HG02642 (cell line): ENCODE measurements at regions not wholly inside any gene's neighbourhood (a gene's known extent, or its start where the extent isn't known, plus 50 kb on each side); places are given as distances from the start of the nearest gene placed in this dataset.
"Not testable (repeated sequence)": the region's sequence is repeated elsewhere in the genome, so short reads cannot be mapped to it uniquely, and the experiment has no call there.

Experiments
- ATAC-seq: cut with Tn5 transposase; IDR thresholded peaks from one replicate; pipeline ENCODE4 v1.9.1; 2021; ENCODE audit warnings: mild to moderate bottlenecking; ENCODE audit not compliant: unreplicated experiment, poor library complexity

DNA sequence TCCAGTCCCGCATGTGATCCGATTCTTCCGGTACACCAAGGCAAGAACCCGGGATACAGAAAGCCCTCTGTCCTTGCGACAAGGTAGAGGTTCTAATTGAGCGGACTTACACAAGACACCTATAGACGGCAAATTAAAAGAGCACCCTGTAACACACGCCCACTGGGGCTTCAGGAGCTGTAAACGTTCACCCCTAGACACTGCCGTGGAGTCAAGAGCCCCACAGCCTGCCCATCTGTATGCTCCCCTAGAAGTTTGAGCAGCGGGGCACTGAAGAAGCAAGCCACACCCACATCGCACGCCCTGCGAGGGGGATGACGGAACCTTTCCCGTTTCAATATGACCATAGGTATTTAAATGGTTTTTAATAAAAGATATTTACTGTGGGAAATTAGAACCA, 696.3 kb upstream of the MMS22L start:
- ATAC-seq, result not testable (repeated sequence)

DNA sequence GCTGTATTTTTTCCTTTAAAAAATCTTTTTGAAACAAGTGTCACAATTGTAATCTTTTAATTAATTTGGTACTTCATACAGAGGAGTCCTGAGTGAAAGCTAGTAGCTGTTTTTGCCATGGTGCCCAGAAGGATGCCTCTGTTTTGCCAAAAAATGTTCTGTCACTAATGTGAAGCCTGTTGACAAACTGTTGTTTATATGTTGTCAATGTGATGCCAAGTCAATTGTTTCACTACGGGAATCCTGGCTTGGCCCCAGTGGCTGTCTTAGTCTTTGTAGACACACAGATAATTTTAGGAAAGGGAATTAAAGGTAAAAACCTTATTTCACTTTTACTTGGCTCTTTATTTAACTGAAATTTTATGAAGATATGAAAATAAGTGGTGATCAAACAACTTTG, 706.4 kb upstream of the MMS22L start:
- no peak for ATAC-seq

DNA sequence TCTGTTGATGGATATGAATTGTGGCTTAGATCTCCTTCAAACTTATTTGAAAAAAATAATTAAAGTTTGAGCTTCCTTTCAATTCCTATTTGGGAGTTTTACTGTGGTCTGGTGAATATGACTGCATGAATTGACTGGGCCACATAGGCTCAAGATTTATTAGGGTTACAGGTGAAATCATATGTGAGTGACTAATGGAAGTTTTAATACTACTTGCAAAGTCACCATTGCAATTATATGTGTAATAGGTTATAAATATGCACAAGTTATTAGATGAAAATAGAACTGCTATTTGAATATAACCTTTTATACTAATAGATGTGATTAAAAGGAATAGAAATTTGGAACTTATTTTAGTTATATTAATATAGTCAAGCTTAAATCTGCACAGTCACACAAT, 712.1 kb upstream of the MMS22L start:
- ATAC-seq, result no peak

DNA sequence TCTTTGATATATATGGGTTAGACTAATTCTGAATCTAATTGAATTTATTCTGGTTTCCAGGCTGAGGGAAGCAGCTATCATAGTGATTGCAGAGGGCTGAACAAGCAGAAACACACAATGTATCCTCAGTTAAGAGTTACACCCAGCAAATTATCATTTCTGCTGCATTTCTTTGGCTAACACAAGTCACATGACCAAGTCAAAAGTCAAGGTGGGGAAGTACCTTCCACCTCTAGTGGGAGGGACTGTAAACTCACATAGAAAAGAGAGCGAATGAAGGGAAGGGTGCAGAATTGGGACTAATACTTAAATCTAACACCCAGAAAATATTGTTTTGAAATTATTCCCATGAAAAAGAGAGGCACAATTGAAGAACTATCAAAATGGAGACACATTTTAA, 719.7 kb upstream of the MMS22L start:
- no peak for ATAC-seq

DNA sequence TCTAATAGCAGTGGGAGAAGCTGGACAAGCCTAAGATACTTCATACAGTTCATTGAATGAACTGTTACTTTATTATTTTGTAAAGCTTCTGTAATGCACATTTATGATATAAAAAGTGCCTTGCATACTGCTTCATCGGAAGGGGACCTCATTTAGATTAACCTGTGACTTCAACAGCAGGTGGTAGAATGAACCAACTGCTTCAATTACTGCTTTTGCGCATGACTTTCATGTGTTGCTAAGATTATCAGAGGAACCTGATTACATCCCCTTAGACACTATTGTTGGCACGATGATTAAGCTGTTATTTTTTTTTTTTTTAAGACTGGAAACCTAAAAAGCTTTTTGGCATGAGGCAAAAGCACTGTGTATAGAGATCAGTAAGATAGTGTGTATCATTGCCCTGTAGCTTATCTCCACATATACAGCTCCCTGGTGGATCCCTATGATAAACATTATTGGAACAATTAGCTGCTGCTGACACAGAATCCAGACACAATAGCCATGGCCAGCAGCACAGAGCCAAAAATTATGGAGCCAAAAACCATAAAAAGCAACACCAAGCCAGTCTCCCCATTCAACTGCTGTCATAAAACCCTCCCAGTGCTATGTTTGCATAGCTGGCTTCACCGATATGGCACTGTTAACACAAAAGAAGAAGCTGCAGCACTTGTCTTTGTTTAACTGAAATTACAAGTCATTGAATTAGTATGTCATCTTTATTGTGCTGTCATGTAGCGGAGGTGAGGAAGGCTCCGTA, 731.6 kb upstream of the MMS22L start:
- no peak for ATAC-seq

DNA sequence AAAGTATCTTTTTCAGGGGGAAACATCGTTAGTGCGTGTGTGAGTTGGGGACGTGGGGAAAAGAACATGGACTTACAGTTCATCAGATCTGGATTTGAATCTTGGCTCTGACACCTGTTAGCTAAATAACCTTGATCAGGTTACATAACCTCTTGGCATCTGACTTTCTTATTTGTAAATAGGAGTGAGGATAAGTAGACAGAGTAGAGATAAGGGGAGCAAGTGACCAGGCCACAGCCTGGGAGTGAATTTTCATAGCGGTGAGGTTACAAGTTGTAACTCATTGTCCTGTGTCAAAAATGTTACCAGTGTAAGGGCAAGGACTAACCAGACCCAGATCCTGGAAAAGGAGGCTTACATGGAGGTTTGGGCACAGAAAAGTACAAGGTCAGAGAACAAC, 733.5 kb upstream of the MMS22L start:
- no peak for ATAC-seq

DNA sequence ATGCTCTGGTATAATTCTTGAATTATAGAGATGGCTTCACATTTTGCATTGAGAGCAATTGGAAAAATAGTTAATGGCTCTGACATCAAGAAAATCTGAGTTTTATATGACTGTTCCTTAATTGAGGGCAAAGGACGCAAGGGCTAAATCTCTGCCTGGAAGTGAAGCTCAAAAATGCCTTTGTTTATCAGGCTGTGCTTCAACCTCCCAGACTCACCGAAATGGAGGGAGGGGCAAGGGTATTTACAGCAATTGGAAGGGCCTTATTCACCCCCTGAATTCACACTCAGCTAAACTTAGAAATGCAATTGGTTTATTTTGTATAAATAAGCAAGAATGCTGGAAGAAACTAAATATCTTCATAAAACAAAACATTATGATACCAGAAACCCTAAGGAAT, 737.2 kb upstream of the MMS22L start:
- ATAC-seq, result no peak

DNA sequence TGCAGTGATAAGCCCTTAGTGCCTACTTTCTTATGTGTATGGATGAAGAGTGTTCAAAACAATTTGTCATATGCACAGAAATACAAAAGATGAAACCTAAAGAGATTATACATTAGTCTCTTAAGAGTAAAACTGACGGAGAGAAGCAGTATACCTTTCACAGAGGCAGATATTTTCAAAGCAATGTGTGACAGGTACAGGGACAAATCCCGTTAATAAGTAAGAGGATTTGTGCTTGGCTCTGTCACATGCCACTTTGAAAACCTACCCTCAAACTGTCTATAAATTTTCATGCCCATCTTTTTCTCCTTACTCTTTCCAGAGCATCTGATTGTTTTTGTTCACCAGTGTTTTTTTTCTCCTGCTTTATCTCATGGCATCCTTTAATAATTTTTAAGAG, 741.3 kb upstream of the MMS22L start:
- no peak for ATAC-seq

DNA sequence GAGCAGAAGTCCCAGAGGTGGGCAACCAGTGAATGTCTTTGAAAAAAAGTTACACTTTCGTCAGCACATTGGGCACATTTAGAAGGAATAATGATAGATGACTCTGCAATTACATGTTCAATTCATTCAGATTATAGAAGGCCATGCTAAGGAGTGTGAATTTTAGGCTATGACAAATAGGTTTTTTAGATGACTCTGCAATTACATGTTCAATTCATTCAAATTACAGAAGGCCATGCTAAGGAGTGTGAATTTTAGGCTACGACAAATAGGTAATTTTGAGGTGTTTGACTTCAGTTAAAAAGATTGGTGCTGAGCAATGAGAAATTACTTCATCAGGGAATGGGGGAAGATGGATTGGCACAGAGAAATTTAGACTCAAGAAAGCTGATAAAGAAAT, 744.9 kb upstream of the MMS22L start:
- no peak for ATAC-seq

DNA sequence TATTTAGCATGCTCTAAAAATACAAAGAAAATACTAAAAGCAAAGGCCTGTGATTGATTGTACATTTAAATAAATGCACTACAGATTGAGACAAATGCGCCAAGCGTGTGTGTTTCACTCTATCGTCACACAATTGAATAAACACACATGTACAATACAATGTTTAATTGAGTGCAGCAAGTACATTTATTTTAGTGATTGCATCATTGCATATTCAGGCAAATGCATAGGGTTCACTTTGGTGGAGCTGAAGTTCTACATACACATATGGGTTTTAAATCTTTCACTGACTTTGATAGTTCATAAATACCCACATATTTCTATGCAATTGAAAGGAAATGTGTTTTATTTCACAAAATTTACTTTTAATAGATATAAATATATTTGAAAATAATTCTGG, 750.6 kb upstream of the MMS22L start:
- no peak for ATAC-seq

DNA sequence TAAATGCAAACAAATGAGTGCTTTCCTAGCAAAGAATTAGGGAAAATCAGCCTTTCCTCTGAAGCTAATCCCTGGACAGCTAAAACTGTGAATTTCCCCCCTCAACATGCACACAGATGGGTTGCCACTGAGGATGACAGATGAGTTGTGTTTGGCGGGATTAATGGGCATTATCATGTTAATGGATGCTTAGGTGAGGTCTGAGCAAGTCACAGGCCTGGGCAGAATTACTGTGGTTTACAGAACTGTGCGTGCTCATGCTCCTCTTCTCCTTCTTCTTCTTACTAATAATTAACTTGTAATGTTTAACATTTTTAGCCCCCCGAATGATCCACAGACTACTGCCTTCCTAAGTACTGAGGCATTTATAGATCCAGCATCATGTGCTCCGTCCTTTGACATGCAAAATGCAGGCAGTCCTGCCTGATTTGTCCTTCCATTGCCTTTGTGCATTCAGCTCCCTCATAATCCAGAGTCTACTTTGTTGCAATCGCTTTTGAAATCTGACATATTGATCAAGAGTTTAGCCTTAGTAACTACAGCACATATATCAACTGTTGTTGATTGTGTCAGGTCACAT, 753.4 kb upstream of the MMS22L start:
- ATAC-seq, result no peak

DNA sequence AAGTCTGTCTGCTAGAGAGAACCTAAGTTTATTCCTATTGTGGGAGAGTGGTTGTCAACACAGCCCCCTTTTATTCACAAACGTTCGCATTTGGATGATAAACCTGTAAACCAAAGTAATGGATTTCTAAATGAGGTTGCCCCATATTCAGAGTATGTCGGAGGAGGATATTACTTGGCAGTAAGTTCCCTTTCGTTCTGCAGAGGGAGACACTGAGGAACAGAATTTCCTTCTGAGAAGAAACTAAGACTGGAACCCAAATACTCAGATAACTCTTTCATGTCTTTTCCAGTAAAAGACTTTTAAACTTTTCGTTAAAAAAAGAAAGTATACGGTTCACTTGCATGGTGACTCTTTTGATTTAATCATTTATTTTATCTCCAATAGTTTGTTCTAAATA, 754.6 kb upstream of the MMS22L start:
- no peak for ATAC-seq

DNA sequence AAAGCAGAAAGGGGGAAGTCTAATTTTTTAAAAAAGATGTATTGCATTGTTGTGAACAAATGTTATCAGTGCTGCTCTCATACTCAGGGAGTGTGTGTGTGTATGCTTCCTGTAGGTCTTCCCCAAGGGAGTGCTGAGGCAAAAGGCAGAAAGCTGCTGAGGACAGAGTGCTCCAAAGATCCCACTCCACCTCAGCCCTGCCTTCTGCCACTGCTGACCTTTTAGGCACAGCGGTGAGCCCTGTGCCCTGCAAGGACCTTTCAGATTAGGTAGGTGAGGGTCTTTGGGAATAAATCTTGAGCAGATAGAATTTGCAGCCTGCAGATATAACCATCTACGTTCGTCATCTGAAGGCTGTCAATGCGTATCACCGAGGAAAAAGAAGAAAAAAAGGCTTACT, 756.4 kb upstream of the MMS22L start:
- ATAC-seq, result no peak

DNA sequence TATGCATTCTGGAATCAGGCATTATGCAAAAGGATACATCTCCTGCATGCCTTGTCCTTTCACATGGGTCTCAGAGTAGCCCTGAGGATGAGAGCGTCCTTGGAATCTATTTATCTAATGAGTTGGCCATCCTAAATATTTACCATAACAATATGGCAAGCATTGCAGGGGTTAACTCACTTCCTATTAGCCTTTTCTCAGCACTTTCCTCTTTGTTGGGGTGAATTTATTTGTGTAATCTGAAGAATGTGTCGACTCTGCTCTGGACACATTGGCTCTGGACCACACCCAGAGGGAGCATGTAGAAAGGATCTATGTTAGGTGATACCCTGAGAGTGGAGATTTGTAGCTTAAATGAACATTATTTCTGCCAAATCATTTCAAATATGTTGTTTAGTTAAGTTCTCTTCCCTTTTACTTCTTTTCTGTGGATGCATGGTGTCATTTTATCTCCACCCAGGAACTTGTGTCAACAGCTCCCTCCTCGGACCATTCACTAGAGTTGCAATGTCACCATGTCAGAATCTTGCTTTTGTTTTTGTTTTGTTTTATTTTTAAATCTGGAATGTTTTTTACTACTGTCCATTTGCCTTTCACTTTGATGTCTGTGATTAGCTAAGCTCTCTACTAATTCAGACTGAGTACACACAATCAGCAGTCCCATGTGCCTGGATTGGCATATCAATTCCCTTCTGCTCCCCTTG, 757.0 kb upstream of the MMS22L start:
- no peak for ATAC-seq

DNA sequence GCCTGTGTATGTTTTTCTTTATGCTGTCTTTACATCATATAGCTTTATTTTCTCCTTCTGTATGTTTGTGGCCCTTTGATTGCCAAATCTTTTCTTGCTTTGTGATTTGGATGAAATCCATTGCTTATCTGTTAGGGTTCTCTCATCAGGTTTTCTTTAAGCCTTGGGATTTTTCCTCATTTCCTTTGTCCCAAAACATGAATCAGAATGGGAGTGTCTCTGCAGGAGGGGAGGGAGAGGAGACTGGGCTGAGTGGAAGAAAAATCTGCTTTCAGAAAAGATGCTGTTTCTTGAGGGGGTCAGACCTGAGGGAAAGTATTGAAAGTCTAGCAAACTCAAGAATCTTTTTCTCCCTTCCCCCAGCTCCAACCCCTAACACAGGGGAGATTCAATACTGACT, 758.0 kb upstream of the MMS22L start:
- no peak for ATAC-seq

DNA sequence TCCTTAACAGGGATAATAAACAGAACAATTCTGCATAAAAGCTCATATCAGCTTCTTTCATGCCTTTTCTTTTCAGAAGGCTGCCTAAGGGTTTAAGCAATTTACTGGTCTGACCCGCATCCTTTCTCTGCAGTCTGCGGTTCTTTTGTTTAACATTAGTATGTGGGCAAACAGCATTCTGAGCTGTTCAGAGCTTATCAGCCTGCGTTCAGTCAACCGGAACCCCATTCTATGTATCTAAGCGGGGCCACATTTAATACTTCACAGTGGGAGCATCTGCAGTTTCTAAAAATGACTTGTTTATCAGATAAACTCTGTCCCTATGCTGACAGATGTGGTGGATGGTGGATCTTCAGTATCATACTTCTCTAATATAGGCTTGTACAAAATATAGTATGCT, 758.9 kb upstream of the MMS22L start:
- ATAC-seq, result no peak

DNA sequence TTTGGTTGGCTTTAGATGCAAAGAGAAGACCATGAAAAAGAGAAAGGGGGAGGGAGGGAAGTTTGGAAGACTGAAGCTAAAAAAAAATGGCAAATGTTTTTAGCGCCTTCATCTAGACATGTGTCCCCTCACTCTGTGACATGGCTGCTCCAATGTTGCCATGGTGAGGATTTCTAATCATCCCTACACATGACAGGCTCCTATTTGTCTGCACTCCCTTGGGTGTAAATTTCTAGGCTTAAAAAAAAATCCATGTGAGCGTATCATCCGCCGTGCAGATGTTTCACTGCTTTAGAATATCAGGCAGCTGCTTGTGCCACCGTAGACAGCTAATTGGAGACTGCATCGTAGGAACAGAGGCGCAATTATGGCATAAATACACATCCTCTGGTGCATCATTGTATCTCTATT, 761.1 kb upstream of the MMS22L start:
- ATAC-seq, result no peak

DNA sequence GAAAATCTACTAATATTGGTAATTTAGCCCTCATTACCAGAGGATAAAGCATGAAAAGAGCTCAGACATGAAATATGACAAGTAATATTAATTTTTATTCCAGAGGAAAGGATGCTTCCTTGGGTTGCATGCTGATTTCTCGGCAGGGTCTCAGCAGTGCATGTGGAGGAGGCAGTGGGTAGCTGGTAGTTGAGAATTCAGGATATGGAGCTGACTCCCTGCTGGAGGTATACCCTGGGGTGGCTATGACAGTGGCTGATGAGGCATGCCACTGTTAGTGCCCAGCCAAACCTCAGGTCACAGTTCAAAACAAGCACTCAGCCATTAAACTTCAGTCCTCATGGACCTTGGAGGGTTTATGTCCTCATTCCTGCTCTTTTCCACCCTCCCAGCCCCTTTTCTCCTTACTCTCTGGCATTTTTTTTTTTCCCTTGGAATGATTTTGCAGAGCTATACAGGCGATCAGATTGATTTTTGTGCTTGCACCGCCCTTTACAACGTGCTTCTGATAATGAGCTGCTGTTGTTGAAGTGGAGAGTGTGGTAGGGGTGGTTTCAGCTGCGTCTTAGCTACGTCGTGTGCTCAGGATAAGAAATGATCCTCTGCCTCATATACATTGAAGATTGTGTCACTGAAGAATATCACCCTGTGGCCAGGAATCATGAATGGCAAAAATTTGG, 761.9 kb upstream of the MMS22L start:
- no peak for ATAC-seq

DNA sequence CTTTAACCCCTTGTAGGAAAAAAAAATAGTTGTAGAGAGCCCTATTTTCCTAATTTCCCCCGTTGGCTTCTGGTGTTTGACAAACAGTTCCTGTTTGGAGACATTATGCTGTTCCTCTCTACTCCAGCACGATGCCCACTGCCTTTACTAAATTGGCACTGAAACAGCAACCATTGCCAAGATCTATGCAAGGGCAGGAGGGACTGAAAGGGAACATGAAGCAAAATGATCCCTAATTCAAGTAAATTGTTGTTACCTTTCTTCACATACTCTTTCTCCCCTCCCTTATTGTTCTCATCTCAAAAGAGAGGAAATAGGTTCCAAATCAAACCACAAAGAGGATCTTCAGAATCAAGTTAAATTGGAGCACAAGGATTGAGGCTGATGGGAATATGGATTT, 764.1 kb upstream of the MMS22L start:
- ATAC-seq, result no peak

DNA sequence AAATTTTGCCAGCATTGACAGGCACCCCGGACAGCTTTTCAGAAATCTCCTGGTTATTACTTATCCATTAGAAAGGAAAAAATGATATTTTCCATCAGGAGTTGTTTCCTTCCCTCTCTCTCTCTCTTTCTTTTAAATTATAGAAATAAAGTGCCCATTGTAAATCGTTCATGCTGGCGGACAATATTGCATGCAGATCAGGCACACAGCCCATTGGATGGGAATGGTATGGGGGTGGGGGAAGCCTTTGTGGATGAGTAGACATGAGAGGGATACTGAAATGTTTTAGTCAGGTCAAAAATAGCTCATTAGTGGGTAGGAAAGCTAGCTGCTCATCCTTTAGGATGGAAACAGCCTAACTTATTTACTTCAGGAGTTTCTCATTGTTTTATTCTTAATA, 764.9 kb upstream of the MMS22L start:
- ATAC-seq, result no peak

DNA sequence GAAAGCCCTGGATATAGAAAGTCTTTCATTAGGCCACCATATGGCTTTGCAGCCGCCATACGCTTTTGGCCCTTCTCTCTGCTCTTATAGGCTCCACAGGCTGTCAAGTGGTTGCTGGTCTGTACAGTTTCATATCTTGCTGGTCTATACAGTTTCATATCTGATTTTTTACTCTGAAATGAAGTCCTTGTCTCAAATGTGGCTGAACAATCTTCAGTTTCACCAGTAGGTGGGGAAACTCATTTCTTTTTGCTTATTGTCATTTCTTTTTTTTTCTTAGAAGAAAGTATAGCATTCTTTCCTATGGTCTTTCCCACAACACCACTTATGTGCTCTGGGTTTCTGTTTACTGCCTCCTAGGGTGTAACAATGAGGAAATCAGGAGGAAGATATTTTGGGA, 771.4 kb upstream of the MMS22L start:
- no peak for ATAC-seq
